HT1080 (cell line): ENCODE measurements at regions not wholly inside any gene's neighbourhood (a gene's known extent, or its start where the extent isn't known, plus 50 kb on each side); places are given as distances from the start of the nearest gene placed in this dataset.
"Not testable (repeated sequence)": the region's sequence is repeated elsewhere in the genome, so short reads cannot be mapped to it uniquely, and the experiment has no call there.

Experiments used
- DNase-seq: peaks from one replicate; pipeline ENCODE4 v3.0.0-alpha.2; 2015; ENCODE audit warnings: low read depth

DNA sequence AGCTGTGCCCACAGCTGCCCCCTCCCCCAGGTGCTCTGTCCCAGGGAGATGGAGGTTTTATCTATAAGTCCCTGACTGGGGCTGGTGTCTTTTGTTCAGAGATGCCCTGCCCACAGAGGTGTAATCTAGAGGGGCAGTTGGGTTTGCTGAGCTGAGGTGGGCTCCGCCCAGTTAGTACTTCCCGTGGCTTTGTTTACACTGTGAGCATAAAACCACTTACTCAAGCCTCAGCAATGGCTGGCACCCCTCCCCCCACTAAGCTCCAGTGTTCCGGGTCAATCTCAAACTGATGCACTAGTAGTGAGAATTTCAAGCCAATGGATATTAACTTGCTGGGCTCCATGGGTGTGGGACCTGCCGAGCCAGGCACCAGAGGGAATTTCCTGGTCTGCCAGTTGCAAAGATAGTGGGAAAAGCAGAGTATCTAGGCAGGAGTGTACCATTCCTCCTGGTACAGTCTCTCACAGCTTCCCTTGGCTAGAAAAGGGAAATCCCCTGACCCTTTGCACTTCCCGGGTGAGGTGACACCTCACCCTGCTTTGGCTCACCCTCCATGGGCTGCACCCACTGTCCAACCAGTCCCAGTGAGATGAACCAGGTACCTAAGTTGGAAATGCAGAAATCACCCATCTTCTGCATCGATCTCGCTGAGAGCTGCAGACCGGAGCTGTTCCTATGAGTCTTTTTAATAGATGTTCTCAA lies 509.6 kb downstream of the TMEM38B start:
- DNase-seq, result peak; percentile 33

- no peak for DNase-seq
Measured at GRCh38 chr9:106207298-106207697, 513.0 kb downstream of the TMEM38B start.

DNA sequence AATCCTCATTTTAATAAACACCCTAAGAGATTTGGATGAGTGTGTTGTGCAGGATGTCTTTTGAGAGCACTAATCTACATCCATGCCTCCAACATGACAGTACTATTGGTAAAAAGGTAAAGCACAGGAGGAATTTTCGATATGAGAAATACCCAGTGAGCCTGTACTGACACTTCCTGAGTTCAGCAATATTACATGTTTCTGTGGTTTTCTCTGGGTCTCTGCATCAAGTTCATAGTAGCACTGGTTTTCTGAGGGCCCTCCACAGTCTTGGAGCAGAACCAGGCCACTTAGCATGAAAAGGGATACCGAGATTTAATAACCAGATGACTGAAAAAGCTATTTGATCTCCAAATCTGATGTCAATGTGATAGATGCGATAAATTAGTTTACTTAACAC lies 524.1 kb downstream of the TMEM38B start:
- no peak for DNase-seq

GRCh38 chr9:106218854-106219253 lies 524.5 kb downstream of the TMEM38B start:
- DNase-seq, result peak; percentile 67

DNA sequence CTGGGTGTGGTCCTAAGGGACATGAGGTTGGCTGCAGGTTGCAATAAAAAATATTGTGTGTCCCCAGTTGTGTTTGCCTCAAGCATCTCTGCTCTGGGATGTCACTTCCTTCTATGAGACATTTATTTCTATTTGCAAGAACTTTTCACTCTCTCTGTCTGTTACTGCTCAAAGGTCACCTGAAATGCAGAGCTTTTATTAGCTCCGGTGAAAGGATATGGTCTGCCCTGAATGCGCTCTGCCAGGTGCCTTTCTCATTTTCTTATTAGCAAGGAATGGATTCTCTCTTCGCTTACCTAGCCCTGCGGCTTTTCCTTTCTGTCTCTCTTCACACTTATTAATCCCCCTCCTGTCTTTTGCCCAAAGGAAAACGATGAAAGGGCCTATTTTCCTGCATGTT lies 526.1 kb downstream of the TMEM38B start:
- no peak for DNase-seq

GRCh38 chr9:106228861-106229260 lies 534.5 kb downstream of the TMEM38B start:
- no peak for DNase-seq

GRCh38 chr9:106233116-106233515 lies 538.8 kb downstream of the TMEM38B start:
- DNase-seq, result no peak

DNA sequence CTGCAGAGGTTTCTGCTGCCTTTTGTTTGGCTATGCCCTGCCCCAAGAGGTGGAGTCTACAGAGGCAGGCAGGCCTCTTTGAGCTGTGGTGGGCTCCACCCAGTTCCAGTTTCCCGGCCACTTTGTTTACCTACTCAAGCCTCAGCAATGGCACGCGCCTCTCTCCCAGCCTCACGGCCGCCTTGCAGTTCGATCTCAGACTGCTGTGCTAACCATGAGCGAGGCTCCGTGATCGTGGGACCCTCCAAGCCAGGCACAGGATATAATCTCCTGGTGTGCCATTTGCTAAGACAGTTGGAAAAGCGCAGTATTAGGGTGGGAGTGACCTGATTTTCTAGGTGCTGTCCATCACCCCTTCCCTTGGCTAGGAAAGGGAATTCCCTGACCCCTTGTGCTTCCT lies 566.6 kb downstream of the TMEM38B start:
- not testable (repeated sequence) for DNase-seq

DNA sequence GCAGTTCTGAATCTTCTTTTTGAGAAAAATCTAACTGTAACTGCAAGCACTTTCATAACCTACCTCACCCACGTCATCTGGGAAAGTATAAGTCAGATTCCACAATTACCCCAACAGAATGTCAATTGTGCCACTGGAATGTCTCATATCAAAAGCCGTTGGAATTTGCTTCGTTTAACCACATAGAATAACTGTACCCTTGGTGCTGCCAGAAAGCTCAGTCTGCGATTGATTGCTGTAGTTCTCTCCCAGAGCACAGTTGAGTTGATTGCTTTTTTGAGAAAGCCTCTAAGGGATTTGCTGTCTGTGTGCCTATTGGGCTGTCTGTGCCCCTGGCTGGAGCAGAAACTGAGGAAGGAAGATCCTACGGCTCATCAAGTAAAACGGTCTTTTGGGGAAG lies 583.6 kb downstream of the TMEM38B start:
- peak; percentile 72 for DNase-seq

DNA sequence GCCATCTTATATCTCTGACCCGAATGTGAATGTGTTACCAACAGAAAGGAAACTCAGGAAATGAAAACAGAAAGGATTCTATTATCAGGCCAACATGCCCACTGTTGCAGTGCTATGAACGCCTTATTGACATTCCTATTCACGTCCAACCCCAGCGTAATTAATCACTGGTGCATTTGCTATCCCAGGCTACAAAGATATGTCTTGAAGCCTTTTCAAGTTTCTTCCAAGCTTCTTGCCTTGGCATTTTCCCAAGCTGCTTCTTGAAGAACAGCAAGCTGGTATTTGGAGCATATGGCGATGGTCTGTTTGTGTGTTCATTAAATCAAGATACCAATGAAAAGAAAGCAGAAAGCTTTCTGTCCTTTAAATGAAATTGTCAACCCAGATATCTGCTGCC lies 579.2 kb upstream of the ZNF462 start:
- no peak for DNase-seq

DNA sequence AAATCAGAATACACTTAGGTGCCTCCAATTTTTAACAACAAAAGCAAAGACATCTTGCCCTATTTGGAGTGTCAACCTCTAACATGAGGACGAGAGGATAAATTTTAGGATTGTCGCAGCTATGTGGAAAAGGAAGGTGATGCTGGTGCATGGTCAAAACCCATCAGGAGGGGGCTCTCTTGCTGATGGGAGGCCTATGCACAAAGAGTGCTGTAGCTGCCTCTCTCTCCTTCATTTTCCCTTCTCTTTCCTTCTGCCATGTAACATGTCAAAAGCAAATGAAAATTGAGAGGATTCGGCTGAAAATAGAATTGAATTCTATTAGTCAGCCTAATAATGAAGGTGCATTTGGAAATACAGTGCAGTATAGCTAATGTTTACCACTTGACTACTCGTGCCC lies 578.7 kb upstream of the ZNF462 start:
- peak; percentile 7 for DNase-seq

DNA sequence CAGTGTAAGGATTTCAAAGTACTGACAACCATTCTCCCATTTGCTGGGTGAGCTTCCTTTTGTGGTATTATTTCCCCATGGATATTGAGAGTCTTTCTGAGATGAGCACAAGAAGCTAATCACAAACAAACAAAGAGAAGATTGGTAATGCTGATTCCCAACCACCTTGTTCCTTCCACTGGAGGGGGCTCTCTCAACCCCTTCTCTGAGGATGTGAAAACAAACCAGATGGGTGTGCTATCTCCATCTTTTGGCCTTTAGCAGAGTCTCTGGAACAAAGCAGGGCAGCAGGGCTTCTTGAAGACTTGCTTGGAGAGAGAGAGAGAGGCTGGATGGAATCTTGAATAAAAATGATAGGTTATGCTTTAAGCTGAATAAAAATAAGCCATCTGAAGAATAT lies 576.7 kb upstream of the ZNF462 start:
- peak; percentile 34 for DNase-seq

DNA sequence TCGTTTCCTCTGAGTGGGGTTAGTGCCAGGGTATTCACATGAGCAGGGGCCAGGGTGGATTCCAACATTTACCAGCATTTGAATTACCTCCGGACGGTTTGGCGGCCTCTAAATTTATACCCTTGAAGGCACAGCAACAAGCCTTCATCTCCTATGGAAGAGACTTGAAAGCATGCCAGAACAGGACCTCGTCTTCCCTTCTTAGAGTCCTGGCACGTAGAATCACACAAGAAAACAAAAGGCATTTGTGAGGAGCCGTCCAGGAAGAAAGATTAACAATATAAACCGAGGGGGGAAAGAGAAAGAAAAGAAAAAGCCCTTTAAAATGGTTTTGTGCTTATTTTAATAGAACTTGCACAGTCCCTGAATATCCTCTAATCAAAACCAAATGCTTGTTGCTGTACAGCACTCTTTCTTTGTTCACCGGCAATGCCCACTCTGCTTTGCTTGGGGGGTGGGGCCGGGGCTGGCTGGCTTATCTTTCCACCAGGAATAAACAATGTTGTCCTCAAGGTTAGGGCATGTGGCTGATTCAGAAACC lies 575.8 kb upstream of the ZNF462 start:
- DNase-seq, result peak; percentile 21

DNA sequence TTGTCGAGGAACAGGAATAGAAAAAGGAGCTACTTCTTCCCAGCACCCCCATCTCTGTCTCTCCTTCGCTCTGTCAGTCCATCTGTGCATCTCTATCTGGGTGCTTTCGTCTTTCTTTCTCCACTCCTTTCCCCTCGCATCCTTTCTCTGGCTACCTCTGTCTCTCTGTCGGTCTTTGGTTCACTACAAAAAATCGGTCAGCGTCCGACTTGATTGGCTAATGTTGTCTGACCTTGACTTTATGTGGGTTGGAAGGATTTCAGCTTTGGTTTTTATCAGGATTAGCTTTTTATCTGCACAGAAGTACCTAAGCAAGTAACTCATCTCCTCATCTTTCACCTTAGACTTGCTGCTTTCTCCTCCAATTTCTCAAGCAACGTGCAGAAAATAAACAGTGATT lies 575.2 kb upstream of the ZNF462 start:
- DNase-seq, result no peak

- DNase-seq, result no peak
Measured at GRCh38 chr9:106288689-106289088, 574.3 kb upstream of the ZNF462 start.

DNA sequence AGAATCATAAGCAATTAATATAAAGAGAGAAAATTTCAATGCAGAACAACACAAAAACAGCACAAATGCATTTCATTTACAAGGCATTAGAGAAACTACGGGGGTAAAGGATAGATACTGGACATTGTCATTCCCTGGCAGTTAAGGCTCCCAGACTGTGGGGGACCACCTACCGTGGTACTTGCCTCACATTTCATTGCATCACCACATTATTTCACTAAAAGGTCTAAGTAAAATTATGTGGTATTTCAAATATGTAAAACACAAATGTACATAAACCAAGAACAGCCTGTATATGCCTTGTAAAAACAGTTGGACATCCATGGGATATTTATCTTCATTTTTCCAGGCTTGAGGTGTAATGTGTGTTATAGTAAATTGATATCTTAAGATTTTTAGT lies 571.2 kb upstream of the ZNF462 start:
- DNase-seq, result no peak

DNA sequence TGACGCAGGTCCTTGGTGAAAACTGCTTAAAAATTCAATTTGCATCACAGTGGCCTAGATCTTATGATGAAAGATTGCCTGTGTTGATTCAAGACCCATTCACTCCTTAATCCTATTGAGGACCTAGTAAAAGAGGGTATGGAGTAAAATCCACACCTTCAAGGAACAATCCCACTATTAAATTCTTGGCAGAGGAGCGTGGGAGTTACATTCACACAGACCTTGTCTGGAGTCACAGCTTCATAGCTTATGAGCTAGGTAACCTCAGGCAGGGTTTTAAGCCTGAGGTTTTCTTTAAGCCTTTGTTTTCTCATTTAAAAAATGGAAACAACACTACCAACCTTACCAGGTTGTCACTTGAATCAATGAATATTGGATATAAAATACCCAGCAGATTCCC lies 566.5 kb upstream of the ZNF462 start:
- no peak for DNase-seq

GRCh38 chr9:106298997-106299396 lies 564.0 kb upstream of the ZNF462 start:
- DNase-seq, result no peak

- no peak for DNase-seq
Measured at GRCh38 chr9:106304401-106304920, 558.5 kb upstream of the ZNF462 start.

DNA sequence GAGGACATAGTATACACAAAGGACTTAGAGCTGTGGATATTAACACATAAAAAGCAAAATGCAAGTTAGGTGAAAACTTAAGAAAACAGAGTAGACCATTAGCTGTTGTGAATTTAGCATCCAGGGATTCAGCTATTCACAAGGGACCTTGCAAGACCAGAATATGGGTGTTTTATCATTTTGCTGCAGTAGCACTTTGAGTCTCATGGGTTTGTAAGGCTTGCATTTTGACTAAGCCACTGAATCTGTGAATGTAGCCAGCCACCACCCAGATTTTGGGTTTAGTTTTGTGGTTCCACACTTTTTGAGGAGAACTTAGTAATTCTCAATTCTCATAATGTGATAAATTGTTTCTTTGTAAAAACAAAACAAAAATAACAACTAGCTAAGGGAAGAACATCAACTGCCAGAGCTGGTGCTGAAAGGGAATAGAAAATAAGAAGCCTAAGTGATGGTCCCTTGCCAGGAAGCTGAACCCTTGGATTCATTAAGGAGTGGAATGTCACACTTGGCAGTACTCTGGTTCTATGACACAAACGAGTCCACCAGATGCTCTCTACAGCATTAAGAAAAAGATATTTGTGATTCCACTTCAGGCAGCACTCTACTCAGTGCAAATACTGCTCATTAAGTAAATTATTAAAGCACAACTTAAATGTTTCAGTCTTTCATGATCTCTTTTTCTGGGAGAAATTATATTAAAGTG lies 557.4 kb upstream of the ZNF462 start:
- no peak for DNase-seq

GRCh38 chr9:106307670-106308069 lies 555.3 kb upstream of the ZNF462 start:
- peak; percentile 56 for DNase-seq

- no peak for DNase-seq
Measured at GRCh38 chr9:106309925-106310324, 553.0 kb upstream of the ZNF462 start.

DNA sequence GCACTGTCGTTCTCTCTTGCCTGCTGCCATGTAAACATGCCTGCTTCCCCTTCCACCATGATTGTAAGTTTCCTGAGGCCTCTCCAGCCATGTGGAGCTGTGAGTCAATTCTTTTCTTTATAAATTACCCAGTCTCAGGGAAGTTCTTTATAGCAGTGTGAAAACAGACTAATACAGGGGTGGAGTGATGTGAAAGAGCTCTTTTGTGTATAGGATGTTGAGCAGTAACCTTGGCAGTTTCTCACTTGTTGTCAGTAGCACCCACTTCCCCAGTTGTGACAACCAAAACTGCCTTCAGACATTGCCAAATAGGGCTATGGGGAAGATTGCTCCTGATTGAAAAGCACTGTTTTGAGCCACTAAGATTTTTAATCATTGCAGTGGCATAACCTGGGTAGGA lies 552.2 kb upstream of the ZNF462 start:
- peak; percentile 19 for DNase-seq
